Ecto neural progenitor cell (in vitro differentiated cells): ENCODE measurements at regions not wholly inside any gene's neighbourhood (a gene's known extent, or its start where the extent isn't known, plus 50 kb on each side); places are given as distances from the start of the nearest gene placed in this dataset.
"Not testable (repeated sequence)": the region's sequence is repeated elsewhere in the genome, so short reads cannot be mapped to it uniquely, and the experiment has no call there.

Source experiments
- DNase-seq: peaks from one replicate; pipeline ENCODE4 v3.0.0-alpha.2; 2018; ENCODE audit warnings: low spot score

DNA sequence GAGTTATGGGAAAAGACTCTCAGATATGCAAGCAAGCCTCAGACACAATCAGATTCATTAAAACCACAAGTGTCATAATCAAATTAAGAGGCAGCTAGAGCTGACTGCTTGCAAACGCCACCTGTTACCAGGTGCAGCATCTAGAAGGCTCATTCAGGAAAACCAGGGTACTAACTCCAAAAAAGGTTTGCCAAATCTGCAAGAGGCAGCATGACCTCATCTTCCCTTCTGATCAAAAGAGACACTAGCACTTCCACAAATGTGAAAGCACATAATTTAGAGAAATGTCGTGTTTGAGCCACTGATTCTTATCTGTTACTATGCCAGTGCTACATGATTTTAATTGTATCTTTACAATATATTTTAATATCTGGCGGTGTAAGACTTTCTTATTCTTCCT lies 123.3 kb upstream of the NANOGP8 start:
- DNase-seq, result no peak

DNA sequence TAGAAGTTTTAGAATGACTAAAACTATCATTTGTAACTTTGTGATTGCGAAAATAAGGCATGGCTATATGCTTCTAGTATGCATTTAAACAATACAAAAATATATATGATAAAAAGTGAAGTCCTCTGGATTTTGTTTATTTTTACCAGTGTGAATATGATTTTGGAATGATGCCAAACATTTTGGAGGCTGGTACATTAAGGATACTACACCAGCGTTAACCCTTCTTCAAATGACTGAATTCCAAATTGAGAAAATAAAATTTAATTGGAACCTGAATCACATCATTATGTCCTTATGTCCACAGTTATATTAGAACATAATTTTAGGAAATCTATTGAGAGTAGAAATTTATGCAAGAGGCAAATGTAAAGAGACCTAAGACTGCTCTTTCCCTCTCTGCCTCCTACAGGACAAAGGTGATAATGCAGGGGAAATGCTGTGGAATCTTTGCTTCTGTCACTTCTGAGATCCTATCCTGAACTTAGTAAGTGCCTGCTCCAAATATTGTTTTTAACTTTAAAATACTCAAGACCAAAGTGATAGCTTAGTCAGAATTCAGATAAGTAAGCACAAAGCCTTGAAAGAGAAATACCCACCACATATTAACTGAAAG lies 121.1 kb upstream of the NANOGP8 start:
- DNase-seq, result no peak

DNA sequence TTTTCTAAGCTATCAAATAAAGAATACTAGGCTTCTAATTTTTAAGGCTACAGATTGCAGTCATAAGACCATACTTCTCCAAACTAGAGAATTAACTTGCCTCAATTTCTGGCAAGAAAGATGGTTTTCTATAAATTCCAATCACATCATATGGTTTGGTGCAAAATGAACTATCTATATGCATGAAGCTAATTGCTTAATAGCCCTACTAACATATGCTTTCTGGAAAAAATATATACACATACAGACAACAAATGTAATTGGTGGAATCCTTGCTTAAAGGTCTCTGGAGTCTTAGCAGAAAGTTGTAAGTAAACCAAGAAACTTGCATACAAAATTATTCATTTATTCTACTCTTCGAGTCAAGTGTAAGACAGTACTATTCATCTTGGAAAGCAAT lies 113.1 kb upstream of the NANOGP8 start:
- no peak for DNase-seq

GRCh38 chr15:35197754-35198153 lies 112.7 kb upstream of the NANOGP8 start:
- no peak for DNase-seq

DNA sequence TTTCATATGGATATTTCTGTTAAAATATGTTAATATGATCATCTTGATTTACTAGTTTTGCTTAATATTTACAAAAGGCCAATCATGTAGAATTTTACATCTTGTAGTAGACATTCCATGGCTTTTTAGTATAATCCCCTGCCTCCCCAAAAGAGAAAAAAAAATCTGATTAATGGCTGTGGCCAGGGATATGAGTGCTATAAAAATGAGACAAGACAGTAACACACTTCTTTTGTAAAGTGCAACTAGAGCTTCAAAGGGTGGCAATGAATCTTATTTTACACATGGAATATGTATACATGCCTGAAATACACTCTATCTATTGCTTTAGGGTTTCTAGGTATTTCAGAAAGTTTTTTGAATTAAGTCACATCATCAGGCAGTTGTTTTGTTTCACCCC lies 112.2 kb upstream of the NANOGP8 start:
- DNase-seq, result no peak

DNA sequence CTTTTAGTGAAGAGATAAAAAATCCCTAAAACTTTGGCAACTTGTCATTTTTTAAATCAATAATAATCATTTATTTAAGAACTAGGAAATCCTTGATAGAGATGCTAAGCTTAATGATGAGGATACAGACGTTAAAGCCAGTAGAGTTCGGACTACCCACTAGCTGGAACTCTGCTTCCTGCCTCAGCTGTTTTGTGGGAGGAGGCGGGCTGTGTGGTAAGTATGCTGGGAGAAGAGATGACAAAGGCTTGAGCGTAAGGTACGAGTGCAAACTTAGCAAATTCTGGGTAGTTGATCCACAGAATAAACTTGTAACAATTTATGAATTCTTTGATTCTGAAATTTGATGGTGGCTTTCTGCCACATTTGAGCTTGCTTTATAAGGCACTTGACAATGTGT lies 111.2 kb upstream of the NANOGP8 start:
- no peak for DNase-seq

- DNase-seq, result no peak
Observed at GRCh38 chr15:35195649-35196048, 110.6 kb upstream of the NANOGP8 start.

GRCh38 chr15:35195031-35195430 lies 109.9 kb upstream of the NANOGP8 start:
- no peak for DNase-seq

GRCh38 chr15:35194296-35194695 lies 109.2 kb upstream of the NANOGP8 start:
- DNase-seq, result no peak

DNA sequence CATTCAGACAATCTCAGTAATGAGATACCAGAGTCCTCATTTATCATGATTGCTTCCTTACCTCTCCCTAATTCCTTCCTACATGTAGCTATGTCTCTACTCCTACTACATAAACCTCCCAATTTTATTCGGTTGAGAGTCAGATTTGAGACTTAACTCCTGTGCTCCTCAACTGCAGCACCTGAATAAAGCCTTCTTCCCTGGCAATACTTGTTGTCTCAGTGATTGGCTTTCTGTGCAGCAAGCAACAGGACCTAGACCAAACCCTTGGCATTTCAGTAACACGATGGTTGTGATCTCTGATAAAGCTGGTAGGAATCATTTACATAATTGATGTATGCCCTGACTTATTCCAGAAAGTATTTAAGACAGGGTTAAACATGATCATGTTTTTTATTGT lies 106.7 kb upstream of the NANOGP8 start:
- DNase-seq, result no peak

DNA sequence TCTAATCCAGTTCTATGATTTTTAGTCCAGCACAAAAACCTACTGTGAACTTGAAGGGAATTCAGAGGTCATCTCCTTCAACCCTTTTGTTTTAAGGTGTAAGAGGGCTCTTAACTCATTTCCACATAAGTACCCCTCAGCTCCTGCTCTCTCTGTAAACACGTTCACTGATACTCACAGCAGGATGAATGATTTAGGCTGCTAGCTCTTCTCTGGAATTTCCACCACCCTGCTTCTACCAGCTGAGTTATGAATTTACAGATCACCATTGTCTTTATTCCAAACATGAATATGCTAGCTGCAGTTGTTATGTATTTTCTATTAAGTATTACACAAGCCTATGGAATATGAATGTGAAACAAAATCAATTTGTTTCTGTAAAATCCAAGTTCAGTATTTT lies 101.3 kb upstream of the NANOGP8 start:
- DNase-seq, result no peak

GRCh38 chr15:35184646-35185045 lies 99.6 kb upstream of the NANOGP8 start:
- no peak for DNase-seq

DNA sequence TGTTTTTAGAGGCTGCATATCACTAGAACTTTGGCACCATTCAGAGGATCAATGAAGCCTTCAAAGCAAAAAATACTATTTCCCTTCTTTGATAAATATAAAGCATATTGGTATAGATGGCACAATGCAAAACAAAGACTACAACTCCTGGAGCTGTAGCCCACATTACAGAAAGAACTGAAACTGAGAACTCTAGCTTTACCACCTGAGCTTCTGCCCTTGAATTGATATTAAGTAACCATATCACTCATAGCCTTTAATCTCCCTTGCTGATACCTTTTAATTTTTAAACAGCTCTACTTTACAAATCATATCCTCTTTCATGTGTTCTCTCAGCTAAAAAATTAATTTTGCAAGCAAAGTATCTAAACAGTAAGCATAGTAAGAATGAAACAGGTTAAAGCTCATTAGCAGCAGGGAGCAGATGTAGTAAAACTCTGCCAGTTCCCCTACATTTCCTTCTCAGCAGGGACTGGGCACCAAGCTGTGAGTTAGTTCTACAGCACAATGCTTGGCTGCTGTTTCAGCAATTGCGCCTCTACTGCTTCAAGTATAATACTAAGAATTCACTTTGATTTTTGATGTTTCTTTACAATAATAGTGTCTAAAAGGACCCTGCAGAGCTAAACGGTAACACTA lies 97.9 kb upstream of the NANOGP8 start:
- peak; percentile 51 for DNase-seq

DNA sequence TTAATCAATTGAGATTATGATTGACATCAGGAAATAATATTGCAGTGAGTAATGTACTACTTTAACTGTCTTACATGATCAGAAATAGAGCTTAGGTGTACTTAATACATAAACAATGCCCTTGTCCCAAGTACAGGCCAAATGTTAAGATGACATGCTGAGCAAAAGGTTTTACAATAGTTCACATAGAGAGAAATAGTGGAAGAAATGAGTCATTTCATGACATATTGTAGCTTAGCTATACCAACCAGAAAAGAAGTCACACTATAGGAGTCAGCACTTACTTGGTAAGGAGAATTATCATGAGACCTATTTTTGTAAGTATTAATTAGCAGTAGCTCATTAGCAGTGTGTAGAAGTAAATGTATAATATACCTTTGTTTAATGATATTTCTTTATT lies 96.4 kb upstream of the NANOGP8 start:
- DNase-seq, result no peak

GRCh38 chr15:35179739-35180138 lies 94.6 kb upstream of the NANOGP8 start:
- DNase-seq, result no peak

GRCh38 chr15:35178186-35178585 lies 93.1 kb upstream of the NANOGP8 start:
- DNase-seq, result not testable (repeated sequence)

DNA sequence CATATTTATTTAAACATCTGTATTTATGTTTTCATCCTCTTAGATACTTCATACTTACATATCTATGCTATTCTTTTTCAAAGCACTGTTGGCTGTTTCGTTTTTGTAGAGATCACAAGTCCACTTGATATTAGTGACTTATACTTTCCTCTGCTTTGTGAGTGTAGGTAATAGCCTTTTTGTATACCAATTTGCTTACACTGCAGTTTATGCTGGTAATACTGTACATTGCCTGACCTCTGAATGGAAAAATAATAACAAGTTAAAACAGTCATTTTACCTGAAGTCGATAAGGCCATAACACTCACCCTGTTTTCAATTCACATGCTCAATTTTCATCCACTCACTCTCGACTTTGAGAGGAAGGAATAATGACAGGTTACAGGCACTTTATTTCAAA lies 89.9 kb upstream of the NANOGP8 start:
- DNase-seq, result no peak

DNA sequence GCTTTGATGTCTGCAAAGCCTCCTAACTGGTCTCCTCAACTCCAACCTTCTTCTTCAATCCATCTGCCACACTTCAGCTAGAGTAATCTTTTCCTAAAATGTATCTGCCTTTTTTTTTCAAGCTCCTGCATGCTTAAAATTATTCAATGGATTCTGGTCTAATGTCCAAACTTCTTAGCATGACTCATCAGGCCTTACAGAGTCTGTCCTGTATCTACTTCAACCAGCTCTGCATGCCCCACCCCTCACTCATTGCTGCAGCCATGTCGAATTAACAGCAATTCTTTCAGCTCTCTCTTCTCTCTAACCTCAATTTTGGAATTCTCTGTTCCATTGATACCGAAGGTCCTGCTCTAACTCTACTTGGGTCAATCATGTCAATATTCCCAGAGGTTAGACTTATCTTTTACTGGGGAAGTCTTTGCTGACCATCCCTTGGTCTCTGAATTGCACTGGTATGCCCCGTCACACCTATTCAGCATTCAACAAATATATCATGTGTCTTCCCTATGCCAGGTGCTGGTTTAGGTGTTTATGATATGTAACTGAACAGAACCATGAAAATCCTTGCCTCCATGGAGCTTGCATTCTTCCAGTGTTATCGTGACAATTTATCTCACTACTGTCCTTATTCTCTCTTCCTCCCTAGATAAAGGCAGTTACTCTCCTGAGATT lies 88.5 kb upstream of the NANOGP8 start:
- DNase-seq, result no peak

DNA sequence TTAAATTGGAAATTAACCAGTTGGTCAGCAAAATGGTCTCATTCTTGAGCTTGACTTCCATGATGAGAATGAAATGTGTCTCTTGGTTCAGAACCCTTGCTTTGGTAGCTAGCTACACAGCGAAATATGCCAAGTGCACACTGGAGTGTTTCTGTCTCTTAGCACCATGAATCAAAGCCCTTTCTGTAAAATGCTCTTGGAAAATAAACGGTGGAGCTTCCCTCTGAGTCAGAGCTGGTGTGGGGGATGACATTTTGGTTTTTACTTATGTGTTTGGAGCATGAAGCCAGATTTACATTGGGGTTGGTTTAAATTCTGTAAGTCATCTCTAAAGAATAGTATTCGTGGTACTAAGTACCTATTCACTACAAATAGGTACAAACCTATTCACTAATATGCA lies 85.1 kb upstream of the NANOGP8 start:
- DNase-seq, result no peak

- no peak for DNase-seq
Observed at GRCh38 chr15:35168464-35168863, 83.4 kb upstream of the NANOGP8 start.

- no peak for DNase-seq
Observed at GRCh38 chr15:35167675-35168074, 82.6 kb upstream of the NANOGP8 start.

- DNase-seq, result no peak
Observed at GRCh38 chr15:35166730-35167359, 81.8 kb upstream of the NANOGP8 start.

DNA sequence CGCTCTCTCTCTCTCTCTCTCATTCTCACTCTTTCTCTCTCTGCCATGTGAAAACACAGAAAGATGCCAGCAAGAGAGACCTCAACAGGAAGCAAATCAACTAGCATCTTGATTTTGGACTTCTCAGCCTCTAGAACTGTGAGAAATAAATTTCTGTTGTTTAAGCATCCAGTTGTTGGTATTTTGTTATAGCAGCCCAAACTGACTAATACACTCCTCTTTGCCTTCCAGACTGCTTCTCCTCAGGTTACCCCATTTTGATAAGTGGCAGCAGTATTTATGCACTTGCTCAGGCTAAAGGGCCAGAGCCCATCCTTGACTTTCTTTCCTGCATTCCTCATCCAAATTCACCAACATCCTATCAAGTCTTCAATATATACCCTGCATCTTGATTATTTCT lies 76.6 kb upstream of the NANOGP8 start:
- DNase-seq, result no peak
